HG03175 (cell line): ENCODE measurements at regions not wholly inside any gene's neighbourhood (a gene's known extent, or its start where the extent isn't known, plus 50 kb on each side); places are given as distances from the start of the nearest gene placed in this dataset.
"Not testable (repeated sequence)": the region's sequence is repeated elsewhere in the genome, so short reads cannot be mapped to it uniquely, and the experiment has no call there.

Experiments used
- ATAC-seq: cut with Tn5 transposase; IDR thresholded peaks from one replicate; pipeline ENCODE4 v1.9.1; 2021; ENCODE audit warnings: mild to moderate bottlenecking, moderate library complexity; ENCODE audit not compliant: unreplicated experiment

- no peak for ATAC-seq
Observed at GRCh38 chr3:107465064-107465631, 57.6 kb upstream of the BBX start.

GRCh38 chr3:107468782-107469181 lies 54.0 kb upstream of the BBX start:
- no peak for ATAC-seq

GRCh38 chr3:107470496-107470895 lies 52.3 kb upstream of the BBX start:
- not testable (repeated sequence) for ATAC-seq
